Heart left ventricle (tissue), 16 donors: ENCODE measurements at regions not wholly inside any gene's neighbourhood (a gene's known extent, or its start where the extent isn't known, plus 50 kb on each side); places are given as distances from the start of the nearest gene placed in this dataset.

Experiments
- ATAC-seq, 4 donors: fragments of 200-7000 bp; cut with Tn5 transposase; one replicate each; pipeline ENCODE4 v1.9.1; 2020 to 2022; ENCODE audit warnings: moderate library complexity in 4 of 4, mild to moderate bottlenecking in 3 of 4, moderate number of reproducible peaks in 1 of 4
- DNase-seq, 5 donors: peaks; one replicate each; pipeline ENCODE4 v3.0.0-alpha.2; 2020
- H3K27ac ChIP-seq, 12 donors: fragments of 200-600 bp; sonication (generic) in 4 of 12; one replicate each; pipeline versions ENCODE4 v1.5.0 to v1.8.0; 2016 to 2022; ENCODE audit warnings: mild to moderate bottlenecking in 2 of 12
- H3K27me3 ChIP-seq, 9 donors: fragments of 200-600 bp; sonication (generic) in 2 of 9; one replicate each; pipeline versions ENCODE4 v1.5.1 to v1.8.0; 2016 to 2022; ENCODE audit warnings: mild to moderate bottlenecking in 3 of 9
- H3K36me3 ChIP-seq, 9 donors: fragments of 200-600 bp; sonication (generic) in 2 of 9; one replicate each; pipeline versions ENCODE4 v1.5.0 to v1.8.0; 2018 to 2022; ENCODE audit warnings: mild to moderate bottlenecking in 2 of 9
- H3K4me1 ChIP-seq, 12 donors: fragments of 200-600 bp; sonication (generic) in 4 of 12; one replicate each; pipeline versions ENCODE4 v1.5.0 to v1.8.0; 2016 to 2022; ENCODE audit warnings: mild to moderate bottlenecking in 3 of 12
- H3K4me3 ChIP-seq, 12 donors: fragments of 200-600 bp; sonication (generic) in 4 of 12; one replicate each; pipeline versions ENCODE4 v1.5.0 to v1.8.0; 2017 to 2022; ENCODE audit warnings: mild to moderate bottlenecking in 9 of 12, moderate library complexity in 4 of 12
- H3K9me3 ChIP-seq, 12 donors: fragments of 200-600 bp; sonication (generic) in 4 of 12; one replicate each; pipeline versions ENCODE4 v1.5.0 to v1.8.0; 2016 to 2022; ENCODE audit warnings: mild to moderate bottlenecking in 1 of 12
- CTCF ChIP-seq, 12 donors: fragments of 200-600 bp; sonication (generic) in 4 of 12; IDR thresholded peaks; one replicate each; pipeline versions ENCODE4 v1.5.0 to v1.8.0; 2018 to 2022; ENCODE audit warnings: antibody characterized with exemption in 12 of 12, mild to moderate bottlenecking in 5 of 12
- POLR2A ChIP-seq, 2 donors: fragments of 450-650 bp; IDR thresholded peaks; one replicate each; pipeline ENCODE4 v1.6.1; 2017; ENCODE audit warnings: antibody characterized with exemption in 2 of 2, mild to moderate bottlenecking in 2 of 2, moderate library complexity in 2 of 2
- WGBS, 4 donors: extraction: QIAGEN DNeasy Blood & Tissue Kit in 2 of 4; methylation state at CpG; one replicate each; pipeline versions ENCODE4 v1.1.5 to v1.1.7; 2013 to 2018; 5-methylcytosine and 5-hydroxymethylcytosine counted together
- intact Hi-C, 10 donors: fragments of 100-400 bp; cut with DNase I; formaldehyde crosslinking; loops; one replicate each; pipeline versions ENCODE4 v1.11.1 to v1.14.2; 2022
- donor health status: ischemic (EF 13 %, LVEDD 7.1; RV severe dilation, severe dysfunction).
- donor health status: healthy with polysubstance abuse.
- donor health status: DM: no; HTN: yes; CAD: no.
- donor health status: DM: no; HTN: no; CAD: no.
- donor health status: ischemic (EF 25% LVEDD 6.9; RV normal size, moderate dysfunction).
- donor health status: ischemic (EF 25% LVEDD 5.7; RV mildly dilated, moderate dysfunction).
- donor health status: healthy.
- donor health status: DM: yes; HTN: yes; CAD: no.
- donor health status: ischemic (EF 35%, LVEDD 5.7; RV mildly dilated, moderate dysfunction).
- donor health status: nonischemic (EF 11% LVEDD 7.7; RV severe dilation, severe dysfunction).
- donor health status: DM: yes; HTN: yes; CAD: no.
- donor health status: PGD.
- donor health status: ischemic (EF 29% LVEDD 5.4; RV normal size, mild dysfunction).
- donor health status: nonischemic (EF 23%, LVEDD 6.1; RV moderate dilation, normal function).

GRCh38 chr2:198928026-198928425, 529.7 kb downstream of the SATB2 start:
- WGBS, 4 donors, result 50 to 57% (median 52%) methylated on average over 3 of the region's 3 CpGs

GRCh38 chr2:198917926-198918720, 539.6 kb downstream of the SATB2 start:
- no peaks in the 10 kb centered on the region for H3K4me1 ChIP-seq
- H3K27me3 ChIP-seq, result no peaks in the 10 kb centered on the region
- no peak for ATAC-seq
- TF ChIP-seq CTCF (IDR thresholded peaks at IDR 0.05), result no peak
- TF ChIP-seq POLR2A (IDR thresholded peaks at IDR 0.05), result no peak
- peaks cover 0 to 9% (median 0%) of the 10 kb centered on the region in 12 donors for H3K9me3 ChIP-seq
- H3K27ac ChIP-seq, result no peak overlapping the region
- WGBS, 4 donors, result 70 to 74% (median 73%) methylated on average over 3 of the region's 3 CpGs
- intact Hi-C loops, result no loop called here
- H3K4me3 ChIP-seq, result no peak overlapping the region
- no peaks in the 10 kb centered on the region for H3K36me3 ChIP-seq
- no peak for DNase-seq

More at GRCh38 chr2:198928026-198928425, 529.7 kb downstream of the SATB2 start:
- no peaks in the 10 kb centered on the region for H3K4me1 ChIP-seq
- H3K36me3 ChIP-seq, result no peaks in the 10 kb centered on the region
- H3K27ac ChIP-seq, result no peak overlapping the region
- no peaks in the 10 kb centered on the region for H3K27me3 ChIP-seq
- no peak for ATAC-seq
- intact Hi-C loops, result no loop called here
- peaks cover 0 to 16% (median 5%) of the 10 kb centered on the region in 12 donors for H3K9me3 ChIP-seq
- H3K4me3 ChIP-seq, result no peak overlapping the region
- DNase-seq, result no peak
- TF ChIP-seq POLR2A (IDR thresholded peaks at IDR 0.05) (no peak), CTCF (IDR thresholded peaks at IDR 0.05) (no peak)

- Histone ChIP-seq H3K9me3 (peaks cover 0 to 9% (median 0%) of the 10 kb centered on the region in 12 donors), H3K27me3 (no peaks in the 10 kb centered on the region), H3K4me1 (no peaks in the 10 kb centered on the region), H3K27ac (no peak overlapping the region), H3K4me3 (no peak overlapping the region), H3K36me3 (no peaks in the 10 kb centered on the region)
- intact Hi-C loops, result no loop called here
- ATAC-seq (no peak), DNase-seq (no peak)
- TF ChIP-seq CTCF (IDR thresholded peaks at IDR 0.05) (no peak), POLR2A (IDR thresholded peaks at IDR 0.05) (no peak)
- WGBS, 4 donors, result 63 to 71% (median 67%) methylated on average over 2 of the region's 2 CpGs
Observed at GRCh38 chr2:198917275-198917674, 540.5 kb downstream of the SATB2 start.

GRCh38 chr2:198916548-198917080, 541.1 kb downstream of the SATB2 start:
- no peak overlapping the region for H3K4me3 ChIP-seq
- peaks cover 0 to 6% (median 0%) of the 10 kb centered on the region in 12 donors for H3K9me3 ChIP-seq
- no peaks in the 10 kb centered on the region for H3K4me1 ChIP-seq
- H3K27ac ChIP-seq, result no peak overlapping the region
- no peak for ATAC-seq
- no peaks in the 10 kb centered on the region for H3K27me3 ChIP-seq
- intact Hi-C loops, result no loop called here
- TF ChIP-seq CTCF (IDR thresholded peaks at IDR 0.05), result no peak
- no peak for TF ChIP-seq POLR2A (IDR thresholded peaks at IDR 0.05)
- WGBS, 4 donors, result 41 to 67% (median 45%) methylated on average over 6 of the region's 6 CpGs
- DNase-seq, result no peak
- H3K36me3 ChIP-seq, result no peaks in the 10 kb centered on the region
